ENCODE measurements at regions not wholly inside any gene's neighbourhood (a gene's known extent, or its start where the extent isn't known, plus 50 kb on each side); places are given as distances from the start of the nearest gene placed in this dataset.
"Not testable (repeated sequence)": the region's sequence is repeated elsewhere in the genome, so short reads cannot be mapped to it uniquely, and the experiment has no call there.

DNA sequence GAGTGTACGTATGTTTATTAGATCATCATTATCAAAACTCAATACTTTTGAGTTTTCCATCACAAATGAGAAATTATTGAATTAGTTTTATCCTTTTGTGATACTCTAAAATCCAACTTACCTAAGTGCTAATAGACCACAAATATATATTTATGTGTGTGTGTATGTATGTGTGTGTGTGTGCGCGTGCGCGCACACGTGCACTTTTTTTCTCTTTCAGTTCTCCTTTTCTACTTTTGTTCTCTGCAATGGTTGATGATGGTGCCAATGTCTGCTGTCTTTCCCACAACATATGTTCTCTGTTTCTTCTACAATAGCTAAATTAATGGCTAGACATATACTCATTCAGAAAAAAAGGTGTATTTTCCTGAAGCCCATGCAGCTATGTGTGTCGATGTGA is 571.6 kb upstream of the ARPP21 start:
- FAIRE-seq = no peak

DNA sequence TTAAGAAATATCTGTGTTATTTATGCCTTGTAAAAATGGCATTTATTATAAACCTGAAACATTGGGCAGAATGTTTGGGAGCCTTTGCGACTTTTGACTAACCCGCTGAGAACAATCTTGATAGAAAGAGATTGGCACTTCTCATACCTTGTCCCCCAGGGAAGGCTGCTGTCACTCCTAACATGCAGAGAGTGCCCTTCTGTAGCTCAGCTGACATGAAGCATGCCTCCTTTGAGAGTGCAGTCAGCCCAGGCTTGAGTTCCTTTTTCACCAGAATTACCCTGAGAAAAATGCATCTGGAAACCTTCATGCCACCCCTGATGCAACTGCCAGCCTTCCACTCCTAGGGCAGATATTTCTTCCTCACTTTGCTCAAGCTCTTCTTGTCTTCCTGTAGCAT is 569.2 kb upstream of the ARPP21 start:
- FAIRE-seq = no peak
- no peak for DNase-seq (ENCODE audit: low spot score)

More for the DNA sequence above, 571.6 kb upstream of the ARPP21 start:
- no peak for DNase-seq (ENCODE audit: low spot score)

DNA sequence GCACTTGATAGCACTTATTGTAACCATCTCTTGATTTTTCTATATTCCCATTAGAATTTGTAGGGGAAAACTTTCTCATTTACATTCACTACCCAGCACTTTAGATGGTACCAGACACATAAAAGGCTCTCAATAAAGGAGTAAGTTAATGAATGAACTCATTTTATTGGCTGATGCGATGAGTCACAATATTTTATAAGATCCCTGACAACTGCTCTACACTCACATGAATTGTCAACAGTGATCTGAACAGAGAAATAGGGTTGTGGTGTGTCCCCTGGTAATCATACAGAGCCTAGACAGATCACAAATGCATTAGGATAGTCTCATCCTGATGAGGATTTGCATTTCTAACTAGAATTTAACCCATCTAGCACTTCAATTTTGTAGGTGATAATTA is 567.6 kb upstream of the ARPP21 start:
- FAIRE-seq = no peak
- no peak for DNase-seq (ENCODE audit: low spot score)

DNA sequence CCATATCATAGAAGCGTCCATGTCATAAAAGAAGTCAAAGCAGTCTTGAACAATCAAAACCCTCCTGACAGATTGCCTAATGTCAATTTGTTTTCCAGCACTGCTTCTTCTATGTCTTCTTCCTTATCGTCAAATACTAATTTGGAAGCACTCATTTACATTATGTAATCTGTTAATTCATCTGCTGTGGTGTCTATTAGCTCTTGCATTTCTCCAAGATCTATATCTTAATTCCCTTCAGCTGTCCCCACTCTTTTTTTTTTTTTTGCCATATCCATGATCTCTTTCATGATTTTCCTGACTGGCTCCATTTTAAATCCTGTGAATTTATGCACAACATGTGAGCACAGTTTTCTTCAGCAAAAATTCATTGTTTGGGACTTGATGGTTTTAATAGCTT is 560.5 kb upstream of the ARPP21 start:
- no peak for FAIRE-seq
- no peak for DNase-seq (ENCODE audit: low spot score)

DNA sequence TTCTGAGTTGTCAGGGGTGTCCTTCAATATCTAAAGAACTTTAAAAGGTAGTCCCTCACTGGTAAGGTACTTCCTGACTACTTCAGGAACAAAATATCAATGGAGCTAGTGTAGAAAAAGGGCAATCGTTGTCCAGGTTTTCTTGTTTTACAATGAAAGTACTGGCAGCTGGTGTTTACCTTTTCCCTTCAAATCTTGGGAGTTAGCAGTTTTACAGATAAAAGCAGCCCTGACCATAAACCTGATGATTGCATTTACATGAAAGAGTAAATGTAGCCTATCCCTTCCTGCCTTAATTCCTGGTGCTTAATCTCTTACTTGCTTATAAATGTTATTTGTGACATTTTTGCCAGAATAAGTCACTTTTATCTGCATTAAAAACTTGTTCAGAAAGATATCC is 559.9 kb upstream of the ARPP21 start:
- no peak for FAIRE-seq
- no peak for DNase-seq (ENCODE audit: low spot score)

DNA sequence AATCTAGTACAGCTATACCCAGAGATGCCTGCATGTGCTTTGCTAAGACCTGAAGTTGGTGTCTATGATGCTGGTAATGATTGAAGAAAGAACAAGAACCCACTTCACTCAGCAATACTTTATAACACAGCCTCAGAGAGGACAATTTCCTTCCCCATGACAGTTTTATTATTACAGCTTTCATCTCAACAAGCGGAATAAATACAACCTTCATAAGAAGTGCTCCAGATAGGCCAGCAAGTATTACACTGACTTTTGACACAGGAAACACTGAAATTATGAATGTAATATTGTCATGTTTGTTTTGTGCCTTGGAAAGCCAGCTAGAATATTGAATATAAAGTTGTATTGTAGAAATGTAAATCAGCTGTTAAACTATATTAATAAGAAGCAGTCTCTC is 557.4 kb upstream of the ARPP21 start:
- FAIRE-seq = no peak
- no peak for DNase-seq (ENCODE audit: low spot score)

DNA sequence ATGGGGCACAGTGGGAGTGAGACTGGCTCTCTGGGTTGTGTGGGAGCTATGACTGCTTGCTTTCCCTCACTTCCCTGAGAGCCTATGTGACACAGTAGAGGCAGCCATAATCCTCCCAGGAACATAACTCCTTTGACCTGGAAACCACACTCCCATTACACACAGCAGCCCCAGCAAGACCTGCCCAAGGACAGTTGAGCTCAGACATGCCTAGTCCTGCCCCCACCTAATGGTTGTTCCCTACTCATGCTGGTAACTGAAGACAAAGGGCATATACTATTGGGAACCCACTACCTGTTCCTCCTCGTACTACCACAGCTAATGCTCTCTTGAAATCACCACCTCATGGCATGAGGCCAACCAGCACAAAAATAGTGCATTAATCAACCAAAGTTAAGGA is 550.4 kb upstream of the ARPP21 start:
- DNase-seq (ENCODE audit: low spot score) (no peak), FAIRE-seq (no peak)

DNA sequence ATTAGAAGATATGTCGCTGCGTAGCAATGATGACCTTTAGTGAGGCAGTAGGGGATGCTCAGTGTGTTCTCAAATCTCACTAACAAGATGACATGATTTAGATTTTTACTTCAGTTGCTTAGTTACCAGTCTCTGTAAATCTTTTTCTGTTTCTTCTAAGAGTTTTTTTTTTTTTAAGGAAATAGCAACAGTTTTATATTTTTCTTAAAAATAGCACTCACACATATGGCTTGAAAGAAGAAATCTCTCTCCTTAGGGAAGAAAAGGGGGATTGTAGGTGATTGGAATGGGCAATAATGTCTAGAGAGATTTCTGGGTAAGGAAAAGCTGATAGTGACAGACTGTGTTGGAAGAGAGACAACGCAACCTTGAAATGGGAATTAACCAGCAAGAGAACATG is 524.6 kb upstream of the ARPP21 start:
- FAIRE-seq (no peak), DNase-seq (ENCODE audit: low spot score) (no peak)

DNA sequence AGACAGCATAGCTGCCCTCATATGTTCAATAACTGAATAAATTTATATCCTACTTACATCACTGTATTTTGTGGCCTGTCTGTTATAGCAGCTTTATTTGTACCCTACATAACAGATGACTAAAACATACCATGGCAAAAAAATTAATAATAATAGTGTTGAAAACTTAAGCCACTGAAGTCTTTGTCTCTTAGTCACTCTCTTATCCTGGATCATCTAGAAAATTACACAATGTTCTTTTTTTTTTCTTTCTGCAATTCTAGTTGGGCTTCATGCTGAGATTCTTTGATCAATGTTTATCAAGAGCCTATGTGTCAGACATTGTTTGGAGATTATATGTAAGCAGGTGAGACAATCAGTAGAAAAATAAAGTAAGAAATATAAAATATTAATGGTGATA is 519.3 kb upstream of the ARPP21 start:
- FAIRE-seq = no peak
- DNase-seq (ENCODE audit: low spot score) = no peak

DNA sequence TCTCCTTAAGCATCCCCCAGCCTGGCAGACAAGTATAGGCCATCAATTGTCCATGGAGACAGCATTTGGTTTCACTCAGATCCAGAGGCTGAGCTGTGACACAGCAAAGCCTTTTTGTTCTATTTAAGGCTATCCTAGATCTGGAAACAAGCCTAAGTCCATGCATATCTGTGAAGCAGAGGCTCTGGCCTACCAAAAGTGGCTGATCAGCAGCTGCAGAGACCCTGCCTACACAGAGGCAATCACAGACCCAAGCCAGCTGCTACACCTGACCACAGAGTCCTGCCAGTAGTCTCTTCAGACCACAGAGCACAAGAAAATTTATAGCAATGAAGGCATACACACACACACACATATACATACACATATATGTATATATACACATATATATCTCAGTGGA is 501.7 kb upstream of the ARPP21 start:
- no peak for DNase-seq (ENCODE audit: low spot score)
- FAIRE-seq = no peak

DNA sequence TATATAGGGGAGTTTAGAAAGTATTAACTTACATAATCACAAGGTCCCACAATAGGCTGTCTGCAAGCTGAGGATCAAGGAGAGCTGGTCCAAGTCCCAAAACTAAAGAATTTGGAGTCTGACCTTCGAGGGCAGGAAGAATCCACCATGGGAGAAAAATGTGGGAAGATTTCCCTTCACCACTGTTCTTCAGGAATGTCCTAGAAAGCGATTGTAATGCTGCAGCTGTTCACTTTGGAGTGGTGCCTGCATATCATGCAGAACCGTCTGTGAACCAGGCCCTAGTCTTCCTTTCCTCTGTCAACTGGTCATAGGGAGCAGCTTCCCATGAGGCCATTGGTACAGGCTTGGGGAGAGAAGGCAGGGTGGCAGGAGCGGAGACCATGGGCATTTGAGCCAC is 497.9 kb upstream of the ARPP21 start:
- FAIRE-seq (no peak), DNase-seq (ENCODE audit: low spot score) (no peak)

DNA sequence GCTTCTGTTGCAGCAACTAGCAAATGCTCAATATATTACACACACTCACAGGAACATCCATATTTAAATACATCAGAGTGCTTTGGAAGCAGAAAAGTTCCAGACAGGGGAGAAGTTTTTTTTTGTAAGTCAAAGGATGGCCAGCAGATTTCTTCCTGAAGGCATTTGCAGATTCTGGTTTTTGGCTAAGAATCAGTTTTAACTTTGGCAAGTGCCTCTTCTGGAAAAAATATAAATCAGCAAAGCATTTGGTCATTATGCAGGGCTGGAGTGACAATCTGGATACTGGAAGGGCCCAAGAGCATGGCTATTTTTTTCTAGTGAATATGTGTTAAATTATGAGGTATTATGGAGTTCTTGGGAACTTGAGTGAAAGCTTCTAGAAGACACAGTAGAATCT is 495.3 kb upstream of the ARPP21 start:
- DNase-seq (ENCODE audit: low spot score) = no peak
- no peak for FAIRE-seq

DNA sequence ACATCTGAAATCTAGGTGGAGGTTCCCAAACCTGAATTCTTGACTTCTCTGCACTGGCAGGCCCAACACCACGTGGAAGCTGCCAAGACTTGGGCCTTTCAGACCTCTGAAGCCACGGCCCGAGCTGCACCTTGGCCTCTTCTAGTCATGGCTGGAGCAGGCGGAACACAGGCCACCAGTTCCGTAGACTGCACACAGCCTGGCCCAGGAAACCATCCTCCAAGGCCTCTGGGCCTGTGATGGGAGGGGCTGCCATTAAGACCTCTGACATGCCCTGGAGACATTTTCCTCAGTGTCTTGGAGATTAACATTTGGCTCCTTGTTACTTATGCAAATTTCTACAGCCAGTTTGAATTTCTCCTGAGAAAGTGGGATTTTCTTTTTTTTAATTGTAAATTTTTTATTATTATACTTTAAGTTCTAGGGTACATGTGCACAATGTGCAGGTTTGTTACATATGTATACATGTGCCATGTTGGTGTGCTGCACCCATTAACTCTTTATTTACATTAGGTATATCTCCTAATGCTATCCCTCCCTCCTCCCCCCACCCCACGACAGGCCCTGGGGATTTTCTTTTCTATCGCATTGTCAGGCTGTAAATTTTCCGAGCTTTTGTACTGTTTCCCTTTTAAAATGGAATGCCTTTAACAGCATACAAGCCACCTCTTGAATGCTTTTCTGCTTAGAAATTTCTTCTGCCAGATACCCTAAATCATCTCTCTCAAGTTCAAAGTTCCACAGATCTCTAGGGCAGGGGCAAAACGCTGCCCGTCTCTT is 492.9 kb upstream of the ARPP21 start:
- not testable (repeated sequence) for DNase-seq (ENCODE audit: low spot score); FAIRE-seq

DNA sequence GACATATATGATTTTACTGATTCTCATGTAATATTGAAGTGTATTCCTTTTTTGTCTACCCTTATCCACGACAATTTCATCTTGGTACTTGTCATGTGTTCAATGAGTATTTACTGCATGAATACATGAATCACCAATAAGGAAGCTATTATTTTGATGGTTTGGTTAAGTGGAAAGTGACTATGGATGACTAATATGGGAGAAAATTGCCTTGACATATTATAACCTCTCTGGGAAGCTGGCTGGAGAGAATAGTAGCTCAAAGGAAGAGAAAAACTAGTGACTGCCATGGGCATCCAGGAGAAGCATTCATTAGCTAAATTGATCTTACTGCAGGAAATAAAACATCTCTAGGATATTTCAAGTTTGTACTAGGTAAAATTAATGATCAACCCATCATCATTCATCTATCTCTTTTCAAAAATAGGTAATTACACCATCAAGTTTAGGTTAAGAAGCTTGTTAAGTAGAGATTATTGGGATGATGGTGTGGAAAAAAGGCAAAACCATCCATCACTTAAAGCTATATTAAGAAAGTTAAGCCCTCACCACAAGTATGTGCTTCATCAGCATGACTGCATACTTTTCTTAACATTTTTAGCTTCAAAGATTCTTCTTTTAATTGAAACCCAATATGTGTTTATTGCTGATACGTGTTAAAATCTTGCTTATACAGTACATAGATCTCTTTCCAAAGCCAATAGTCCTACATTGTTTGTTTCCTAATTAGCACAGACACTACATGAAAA is 455.2 kb upstream of the ARPP21 start:
- FAIRE-seq = no peak
- DNase-seq (ENCODE audit: low spot score) = no peak

DNA sequence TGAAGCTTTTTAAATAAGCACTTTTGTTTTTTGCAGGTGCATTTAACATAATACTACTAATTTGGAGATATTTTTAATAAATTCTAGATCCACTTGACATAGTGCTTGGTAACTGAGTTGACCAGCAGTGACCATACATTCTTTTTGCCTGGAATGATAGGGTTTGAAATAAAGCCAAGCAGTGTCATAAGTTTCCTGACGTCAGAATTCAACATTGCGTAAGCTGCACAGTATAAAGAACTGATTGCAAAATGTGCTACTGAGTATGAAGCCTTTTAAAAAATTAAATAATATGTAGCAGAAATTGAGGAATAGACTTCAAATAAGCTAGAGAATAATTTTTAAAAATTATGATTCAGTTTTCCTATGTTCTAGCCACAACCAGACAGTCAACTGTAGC is 454.6 kb upstream of the ARPP21 start:
- FAIRE-seq = no peak
- no peak for DNase-seq (ENCODE audit: low spot score)

DNA sequence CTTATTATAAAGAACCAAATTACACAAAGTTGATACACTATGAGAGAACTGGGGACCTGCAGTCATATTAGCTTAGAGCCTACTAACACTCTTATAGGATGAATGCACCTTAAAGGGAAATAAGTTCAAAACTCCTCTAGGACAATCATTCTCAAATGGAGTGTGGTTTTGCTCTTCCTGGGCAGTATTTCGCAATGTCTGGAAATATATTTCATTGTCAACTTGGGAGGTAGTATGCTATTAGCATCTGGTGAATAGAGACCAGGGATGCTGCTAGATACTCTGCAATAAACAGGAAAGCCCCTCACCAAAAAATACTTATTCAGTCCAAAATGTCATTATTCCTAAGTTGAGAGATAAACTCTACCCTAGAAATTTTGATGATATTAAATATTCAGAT is 451.4 kb upstream of the ARPP21 start:
- no peak for DNase-seq (ENCODE audit: low spot score)
- no peak for FAIRE-seq

DNA sequence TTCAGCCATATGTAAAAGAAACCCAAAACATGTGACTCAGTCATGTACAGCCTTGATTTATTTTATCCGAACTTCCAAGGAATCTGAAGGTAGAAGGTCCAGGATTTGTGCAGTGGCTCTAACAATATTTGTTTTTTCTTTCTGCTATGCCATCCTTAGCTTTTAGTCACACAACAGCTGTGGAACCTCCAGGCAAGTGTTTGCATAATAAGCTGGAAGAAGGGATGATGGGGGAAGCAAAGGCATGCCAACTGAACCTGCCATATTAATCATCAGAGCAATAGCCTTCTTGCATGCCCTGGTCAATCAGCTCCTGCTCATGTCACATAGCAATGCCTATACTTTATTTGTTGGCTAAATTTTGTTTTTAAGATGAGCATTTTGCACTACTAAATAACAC is 444.7 kb upstream of the ARPP21 start:
- DNase-seq (ENCODE audit: low spot score) (no peak), FAIRE-seq (no peak)

DNA sequence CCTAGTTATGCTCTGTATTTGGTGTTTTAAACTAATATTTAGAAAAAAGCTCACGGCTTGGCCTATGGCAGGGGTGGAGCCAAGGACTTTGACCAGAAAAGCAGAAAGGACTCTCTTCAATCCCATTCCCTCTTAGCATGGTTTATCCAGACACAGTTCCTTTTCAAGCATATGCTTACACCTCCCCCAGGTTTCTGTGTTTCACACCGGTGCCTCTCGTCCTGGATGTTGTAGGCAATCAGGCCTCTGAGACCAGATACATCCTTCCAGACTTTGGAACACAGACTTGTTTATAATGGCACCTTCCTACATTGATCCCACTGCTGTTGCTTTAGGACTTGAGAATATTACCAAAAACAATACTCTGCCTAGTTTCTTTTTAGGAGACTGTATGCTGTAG is 440.5 kb upstream of the ARPP21 start:
- no peak for DNase-seq (ENCODE audit: low spot score)
- no peak for FAIRE-seq

DNA sequence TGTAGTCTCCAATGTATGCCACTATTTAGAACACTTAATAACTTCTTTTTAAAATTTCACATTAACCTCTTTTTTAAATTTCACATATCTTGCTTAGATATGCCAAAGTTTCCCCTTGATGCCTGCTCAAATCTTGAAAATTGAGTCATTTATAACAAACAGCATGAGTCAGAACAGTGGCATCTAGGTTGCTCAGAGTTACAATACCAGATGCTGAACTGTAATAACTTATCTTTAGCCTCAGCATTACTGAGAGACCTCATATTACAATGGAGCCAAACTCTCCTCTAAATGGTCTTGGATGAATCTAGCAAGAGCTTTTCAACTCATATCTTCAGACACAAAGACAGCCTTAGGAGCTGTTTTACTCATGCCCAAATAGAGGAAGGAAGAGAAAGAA is 439.3 kb upstream of the ARPP21 start:
- DNase-seq (ENCODE audit: low spot score) = peak; percentile 34

DNA sequence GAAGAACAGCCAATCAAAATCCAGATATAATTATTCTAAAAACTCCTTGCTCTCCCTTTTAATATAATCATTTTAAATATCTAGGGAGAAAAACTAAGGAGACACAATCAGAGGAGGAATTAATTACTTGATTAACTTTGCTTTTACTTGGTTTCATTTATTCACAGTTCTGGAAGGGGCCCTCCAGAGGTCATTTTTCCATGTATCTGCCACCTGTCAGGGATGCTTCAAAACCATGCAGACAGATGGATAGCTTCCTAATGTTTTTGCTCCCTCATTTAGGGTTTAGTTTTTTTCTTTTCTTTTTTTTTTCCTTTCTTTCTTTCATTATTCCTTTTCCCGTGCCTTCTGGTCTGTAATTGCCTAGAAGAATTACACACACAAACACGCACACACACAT is 438.1 kb upstream of the ARPP21 start:
- FAIRE-seq (no peak), DNase-seq (ENCODE audit: low spot score) (no peak)

More for the DNA sequence above, 439.3 kb upstream of the ARPP21 start:
- peak; percentile 30 for FAIRE-seq

DNA sequence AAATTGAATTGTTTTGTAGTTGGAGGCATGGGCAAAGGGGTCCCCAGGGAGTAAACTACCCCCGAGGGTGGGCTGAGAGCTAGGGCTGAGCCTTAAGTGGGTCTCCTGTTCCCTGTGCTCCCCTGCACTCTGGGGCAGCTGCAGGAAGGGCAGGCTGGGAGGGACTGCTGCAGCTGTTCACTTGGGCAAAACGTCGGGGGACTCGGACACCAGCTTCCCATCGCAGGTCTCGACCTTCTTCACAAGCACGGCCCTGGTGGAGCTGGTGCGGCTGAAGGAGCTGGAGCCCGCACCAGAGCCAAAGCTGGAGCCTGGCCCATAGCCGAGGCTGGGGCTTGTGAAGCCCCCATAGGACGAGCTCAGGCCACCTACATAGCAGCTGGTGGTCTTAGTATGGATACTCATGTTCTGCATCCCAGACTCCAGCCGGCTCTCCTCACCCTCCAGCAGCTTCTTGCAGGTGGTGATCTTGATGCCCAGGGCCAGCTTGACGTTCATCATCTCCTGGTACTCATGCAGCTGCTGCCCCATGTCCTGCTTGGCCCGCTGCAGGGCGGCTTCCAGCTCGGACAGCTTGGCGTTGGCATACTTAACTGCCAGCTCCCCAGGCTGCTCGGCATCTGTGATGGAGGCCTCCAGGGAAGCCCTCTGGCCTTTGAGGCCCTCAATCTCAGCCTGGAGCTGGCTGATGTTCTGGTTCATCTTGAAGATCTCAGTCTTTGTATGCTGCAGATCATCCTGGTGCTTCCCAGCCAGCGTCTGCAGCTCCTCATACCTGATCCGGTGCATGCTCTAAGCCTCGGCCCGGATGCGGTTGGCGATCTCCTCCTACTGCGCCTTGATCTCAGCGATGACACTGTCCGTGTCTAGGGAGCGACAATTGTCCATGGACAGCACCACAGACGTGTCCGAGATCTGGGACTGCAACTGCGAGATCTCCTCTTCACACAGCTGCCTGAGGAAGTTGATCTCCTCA is 423.5 kb upstream of the ARPP21 start:
- FAIRE-seq = no peak
- DNase-seq (ENCODE audit: low spot score) = no peak

Data from RCC 7860 (cell line).